Spinal cord (tissue), 9 donors: ENCODE measurements at regions not wholly inside any gene's neighbourhood (a gene's known extent, or its start where the extent isn't known, plus 50 kb on each side); places are given as distances from the start of the nearest gene placed in this dataset.

ENCODE experiments used
- DNase-seq, 6 donors: peaks; one replicate each; pipeline versions ENCODE4 v3.0.0 to v3.0.0-alpha.2; 2013 to 2015; ENCODE audit warnings: low spot score in 6 of 6, low read depth in 4 of 6
- H3K27ac ChIP-seq: one replicate; pipeline ENCODE4 v1.5.1; 2013; ENCODE audit warnings: low read depth, low read length, control low read depth
- H3K27me3 ChIP-seq: one replicate; pipeline ENCODE4 v1.6.1; 2013; ENCODE audit warnings: low read length; ENCODE audit not compliant: control insufficient read depth, insufficient read depth
- H3K36me3 ChIP-seq: one replicate; pipeline ENCODE4 v1.6.1; 2013; ENCODE audit warnings: low read length; ENCODE audit not compliant: control insufficient read depth, insufficient read depth
- H3K4me1 ChIP-seq: one replicate; pipeline ENCODE4 v1.6.1; 2013; ENCODE audit warnings: low read length; ENCODE audit not compliant: control insufficient read depth, insufficient read depth
- H3K4me3 ChIP-seq: one replicate; pipeline ENCODE4 v1.5.1; 2013; ENCODE audit warnings: low read depth, low read length, control low read depth
- H3K9me3 ChIP-seq: one replicate; pipeline ENCODE4 v1.6.1; 2013; ENCODE audit warnings: low read length; ENCODE audit not compliant: control insufficient read depth, insufficient read depth
- WGBS: methylation state at CpG from one replicate; pipeline ENCODE4 v1.1.5; 2013; ENCODE audit warnings: missing lambda C conversion rate; ENCODE audit not compliant: insufficient coverage; 5-methylcytosine and 5-hydroxymethylcytosine counted together
- donor health status: healthy.

DNA sequence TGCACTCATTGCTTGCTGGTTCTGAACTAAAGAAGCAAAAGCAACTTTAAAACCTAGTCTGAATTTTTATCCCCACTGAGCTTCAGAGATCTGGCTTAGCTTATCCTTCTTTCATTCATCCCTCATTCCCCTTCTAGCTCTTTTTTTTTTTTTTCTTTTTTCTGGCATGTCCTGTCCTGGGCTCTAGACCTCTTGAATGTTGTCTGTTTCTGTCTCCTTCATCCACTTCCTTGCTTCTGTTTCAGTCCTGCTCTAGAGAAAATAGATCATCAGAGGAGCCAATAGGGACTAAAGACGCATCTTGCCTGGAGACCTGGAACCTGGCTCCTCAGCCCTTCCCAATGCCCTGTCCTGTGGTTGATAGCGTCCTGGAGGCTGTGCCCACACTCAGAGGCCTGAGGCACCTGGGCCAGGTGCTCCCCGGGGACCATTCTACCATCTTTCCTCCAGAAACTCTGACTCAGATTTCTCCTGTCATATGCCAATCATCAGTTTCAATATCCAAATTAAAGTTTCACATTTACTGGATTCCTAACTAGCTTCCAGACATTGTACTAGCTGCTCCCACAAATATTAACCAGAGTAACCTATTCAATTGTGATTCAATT is 115.7 kb upstream of the GATB start:
- Histone ChIP-seq H3K27me3 (peaks cover 2% of the 10 kb centered on the region), H3K36me3 (no peaks in the 10 kb centered on the region), H3K27ac (no peak overlapping the region), H3K9me3 (no peaks in the 10 kb centered on the region), H3K4me1 (peaks cover 12% of the 10 kb centered on the region), H3K4me3 (no peak overlapping the region)
- no peak for DNase-seq
- WGBS: 93% methylated on average over 3 of the region's 3 CpGs

DNA sequence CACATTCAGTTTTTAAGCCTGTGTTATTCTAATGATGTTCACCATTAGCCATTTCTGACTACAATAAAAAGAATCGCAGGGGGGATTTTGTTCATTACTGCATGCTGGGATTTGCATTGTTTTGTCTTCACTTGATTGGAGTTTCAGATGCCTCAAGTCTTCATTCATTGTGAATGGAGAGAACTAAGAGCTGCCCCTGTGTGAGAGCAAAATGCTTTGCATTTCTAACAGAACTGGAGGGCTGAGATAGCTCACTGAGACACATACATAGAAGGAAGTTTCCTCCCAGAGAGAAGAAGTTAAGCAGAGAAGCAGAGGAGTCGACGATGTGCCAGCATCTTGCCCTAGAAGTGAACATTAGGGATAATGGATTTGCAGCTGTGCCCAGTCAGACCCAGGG is 113.5 kb upstream of the GATB start:
- no peaks in the 10 kb centered on the region for H3K36me3 ChIP-seq
- peak in 2 of 6 donors; percentile 36 to 90 for DNase-seq
- peaks cover under 1% of the 10 kb centered on the region for H3K27me3 ChIP-seq
- no peak overlapping the region for H3K4me3 ChIP-seq
- H3K9me3 ChIP-seq: no peaks in the 10 kb centered on the region
- peaks cover 7% of the 10 kb centered on the region for H3K4me1 ChIP-seq
- WGBS: 40% methylated on average over 1 of the region's 3 CpGs
- no peak overlapping the region for H3K27ac ChIP-seq

DNA sequence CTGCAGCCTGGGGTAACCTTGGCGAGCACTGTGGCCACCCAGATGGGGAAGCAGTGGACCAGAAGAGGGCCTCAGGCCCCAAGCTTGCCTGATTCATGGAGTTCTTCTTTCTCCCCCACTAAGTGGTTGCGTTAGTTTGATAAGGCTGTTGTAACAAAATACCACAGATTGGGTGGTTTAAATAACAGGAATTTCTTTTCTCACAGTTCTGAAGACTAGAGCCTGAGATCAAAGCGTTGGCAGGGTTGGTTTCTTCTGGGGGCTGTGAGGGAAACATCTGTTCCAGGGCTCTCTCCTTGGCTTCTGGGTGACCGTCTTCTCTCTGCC is 105.7 kb upstream of the GATB start:
- peaks cover 3% of the 10 kb centered on the region for H3K4me1 ChIP-seq
- no peak overlapping the region for H3K27ac ChIP-seq
- H3K36me3 ChIP-seq: no peaks in the 10 kb centered on the region
- no peaks in the 10 kb centered on the region for H3K27me3 ChIP-seq
- 100% methylated on average over 2 of the region's 4 CpGs for WGBS
- DNase-seq: no peak
- H3K4me3 ChIP-seq: no peak overlapping the region
- H3K9me3 ChIP-seq: no peaks in the 10 kb centered on the region

DNA sequence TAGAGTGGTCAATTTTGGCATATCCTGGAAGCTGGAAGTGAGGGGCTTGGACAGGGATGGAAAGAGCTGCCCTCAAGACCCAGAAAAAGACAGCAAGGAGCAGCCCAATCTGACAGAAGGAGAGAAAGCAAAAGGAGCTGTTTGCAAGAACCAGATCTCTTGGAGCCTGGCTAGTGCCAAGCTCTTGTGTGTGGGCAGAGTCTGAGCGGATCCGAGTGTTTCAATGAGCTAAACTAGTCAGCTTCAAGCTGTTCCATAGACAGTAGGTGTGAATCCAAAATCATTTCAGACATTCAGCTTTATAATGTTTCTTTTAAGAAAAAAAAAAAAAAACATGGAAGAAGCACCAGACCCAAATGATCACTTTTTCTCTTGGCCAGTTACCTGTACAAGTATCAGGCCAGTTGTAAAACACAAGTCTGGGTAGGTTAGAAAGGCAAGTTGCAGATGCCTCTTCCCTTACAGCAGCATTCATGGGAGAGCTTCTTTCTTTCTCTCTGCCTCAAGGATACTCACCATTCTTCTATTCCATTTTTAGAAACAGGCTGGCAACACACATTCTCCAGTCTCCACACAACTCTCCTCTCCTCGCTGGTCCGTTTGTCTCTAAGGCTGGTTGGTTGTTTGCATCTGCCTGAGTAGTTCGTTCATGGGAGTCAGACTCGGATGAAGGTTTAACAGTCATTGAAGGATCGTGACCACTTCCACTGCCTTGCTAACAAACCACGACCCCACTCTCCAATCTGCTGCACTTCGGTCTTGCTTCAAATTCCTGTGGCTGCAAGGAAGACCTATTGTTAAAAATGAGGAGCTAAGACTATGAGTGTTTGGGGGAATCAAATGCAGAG is 105.2 kb upstream of the GATB start:
- no peaks in the 10 kb centered on the region for H3K36me3 ChIP-seq
- H3K4me3 ChIP-seq: no peak overlapping the region
- no peaks in the 10 kb centered on the region for H3K9me3 ChIP-seq
- no peaks in the 10 kb centered on the region for H3K27me3 ChIP-seq
- peak in 1 of 6 donors; percentile 86 for DNase-seq
- H3K4me1 ChIP-seq: peaks cover 3% of the 10 kb centered on the region
- 93% methylated on average over 3 of the region's 9 CpGs for WGBS
- no peak overlapping the region for H3K27ac ChIP-seq

DNA sequence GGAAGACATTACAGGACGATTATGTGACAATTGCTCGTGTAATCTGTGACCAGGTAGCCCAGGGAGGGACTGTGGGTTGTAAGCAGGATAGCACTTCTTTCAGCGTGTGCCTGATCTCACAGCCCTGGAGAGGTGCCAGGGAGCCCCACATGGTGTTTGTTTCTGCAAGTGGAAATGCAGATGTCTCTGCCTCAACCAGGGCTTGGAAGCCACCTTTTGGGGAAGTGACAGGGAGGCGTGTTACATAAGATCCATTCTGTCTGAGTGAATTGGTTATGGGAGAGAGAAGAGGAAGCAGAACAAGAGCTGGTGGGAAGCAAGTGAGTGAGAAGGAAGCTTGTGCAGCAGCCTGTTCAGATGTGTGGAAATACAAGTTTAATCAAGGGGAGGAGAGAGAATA is 104.5 kb upstream of the GATB start:
- WGBS: 24% methylated on average over 4 of the region's 4 CpGs
- Histone ChIP-seq H3K4me1 (peaks cover 6% of the 10 kb centered on the region), H3K27me3 (no peaks in the 10 kb centered on the region), H3K36me3 (no peaks in the 10 kb centered on the region), H3K9me3 (no peaks in the 10 kb centered on the region), H3K4me3 (no peak overlapping the region), H3K27ac (no peak overlapping the region)
- DNase-seq: peak in 3 of 6 donors; percentile 31 to 91 (median 87)

DNA sequence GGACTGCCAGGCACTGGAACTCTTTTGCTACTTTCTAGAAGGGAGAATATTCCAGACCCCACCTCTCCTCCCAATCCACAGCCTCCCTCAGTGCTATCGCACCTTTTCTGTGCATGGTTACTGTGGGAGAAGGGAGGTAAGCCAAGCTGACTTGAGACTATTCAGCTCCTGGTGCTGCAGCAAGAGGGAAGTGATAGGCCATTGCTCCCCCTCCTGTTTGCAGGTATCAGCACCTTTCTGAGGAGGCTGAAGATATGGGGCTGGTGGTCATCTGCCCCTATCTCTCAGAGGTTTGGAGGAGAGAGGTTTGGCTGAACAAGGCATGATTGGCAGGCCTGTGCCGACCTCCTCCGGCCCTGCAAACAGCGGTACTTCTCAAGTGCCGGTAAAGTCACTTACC is 103.3 kb upstream of the GATB start:
- Histone ChIP-seq H3K36me3 (no peaks in the 10 kb centered on the region), H3K27me3 (no peaks in the 10 kb centered on the region), H3K9me3 (no peaks in the 10 kb centered on the region), H3K4me1 (peaks cover 6% of the 10 kb centered on the region), H3K27ac (no peak overlapping the region), H3K4me3 (no peak overlapping the region)
- WGBS: 100% methylated on average over 1 of the region's 5 CpGs
- DNase-seq: no peak

DNA sequence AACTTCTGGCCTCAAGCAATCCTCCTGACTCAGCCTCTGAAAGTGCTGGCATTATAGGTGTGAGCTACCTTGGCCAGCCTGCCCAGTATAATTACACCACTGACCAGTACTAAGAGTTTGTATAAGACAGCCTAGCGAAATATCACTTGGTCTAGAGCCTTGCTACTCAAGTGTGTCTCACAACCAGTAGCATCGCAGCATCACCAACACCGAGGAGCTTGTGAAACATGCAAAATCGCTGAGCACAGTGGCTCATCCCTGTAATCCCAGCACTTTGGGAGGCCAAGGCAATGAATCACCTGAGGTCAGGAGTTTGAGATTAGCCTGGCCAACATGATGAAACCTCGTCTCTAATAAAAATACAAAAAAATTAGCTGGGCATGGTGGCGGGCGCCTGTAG is 102.0 kb upstream of the GATB start:
- Histone ChIP-seq H3K27ac (no peak overlapping the region), H3K27me3 (no peaks in the 10 kb centered on the region), H3K36me3 (no peaks in the 10 kb centered on the region), H3K9me3 (no peaks in the 10 kb centered on the region), H3K4me1 (peaks cover 6% of the 10 kb centered on the region), H3K4me3 (no peak overlapping the region)
- DNase-seq: no peak
- WGBS: 98% methylated on average over 4 of the region's 7 CpGs

DNA sequence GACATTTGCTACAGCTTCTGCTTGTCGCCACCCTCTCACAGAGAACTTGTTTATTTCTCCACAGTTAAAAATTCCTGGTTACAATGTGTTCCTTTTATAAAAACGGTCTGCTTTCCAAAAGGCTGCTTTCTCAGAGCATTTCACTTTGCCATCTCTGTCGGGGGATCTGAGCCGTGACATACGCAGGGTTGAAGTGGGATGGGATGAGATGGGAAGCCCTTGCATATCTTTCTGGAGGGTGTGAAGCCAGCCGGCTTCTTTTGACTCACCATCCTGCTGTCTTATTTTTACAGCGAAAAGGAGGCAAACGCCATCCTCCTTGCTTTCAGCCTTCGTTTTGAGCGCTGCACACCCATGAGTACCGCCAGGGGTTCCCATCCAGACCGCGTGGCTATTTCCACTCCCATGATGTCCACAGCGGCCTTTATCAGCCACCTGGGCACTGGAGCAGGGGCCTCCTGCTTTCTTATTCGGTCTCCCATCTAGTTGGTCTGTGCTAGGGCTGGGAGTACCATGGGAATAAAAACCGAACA is 99.8 kb upstream of the GATB start:
- 92% methylated on average over 13 of the region's 16 CpGs for WGBS
- H3K4me1 ChIP-seq: peaks cover 3% of the 10 kb centered on the region
- no peaks in the 10 kb centered on the region for H3K36me3 ChIP-seq
- no peaks in the 10 kb centered on the region for H3K27me3 ChIP-seq
- no peak overlapping the region for H3K4me3 ChIP-seq
- H3K27ac ChIP-seq: no peak overlapping the region
- DNase-seq: peak in 1 of 6 donors; percentile 82
- no peaks in the 10 kb centered on the region for H3K9me3 ChIP-seq

DNA sequence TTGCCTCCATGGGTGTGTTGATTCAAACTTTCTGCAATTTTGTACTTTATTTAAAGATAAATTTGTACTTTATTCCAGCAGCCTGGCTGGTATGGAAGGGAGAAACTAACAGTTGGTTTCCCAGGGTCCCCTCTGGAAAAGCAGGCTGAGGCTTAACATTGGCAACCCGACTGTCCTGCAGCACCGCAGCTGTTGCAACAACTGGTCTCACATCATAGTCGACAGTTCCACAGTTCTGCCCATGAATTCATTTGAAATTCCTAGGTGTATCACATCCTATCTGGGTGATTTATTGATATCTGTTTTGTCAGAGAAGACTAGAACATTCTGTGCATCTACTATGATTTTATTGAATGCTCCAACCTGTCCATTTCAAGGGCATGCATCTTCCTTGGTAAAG is 98.8 kb upstream of the GATB start:
- H3K9me3 ChIP-seq: no peaks in the 10 kb centered on the region
- no peaks in the 10 kb centered on the region for H3K36me3 ChIP-seq
- H3K4me3 ChIP-seq: no peak overlapping the region
- H3K27ac ChIP-seq: no peak overlapping the region
- no peak for DNase-seq
- 83% methylated on average over 1 of the region's 3 CpGs for WGBS
- peaks cover 3% of the 10 kb centered on the region for H3K4me1 ChIP-seq
- H3K27me3 ChIP-seq: no peaks in the 10 kb centered on the region

DNA sequence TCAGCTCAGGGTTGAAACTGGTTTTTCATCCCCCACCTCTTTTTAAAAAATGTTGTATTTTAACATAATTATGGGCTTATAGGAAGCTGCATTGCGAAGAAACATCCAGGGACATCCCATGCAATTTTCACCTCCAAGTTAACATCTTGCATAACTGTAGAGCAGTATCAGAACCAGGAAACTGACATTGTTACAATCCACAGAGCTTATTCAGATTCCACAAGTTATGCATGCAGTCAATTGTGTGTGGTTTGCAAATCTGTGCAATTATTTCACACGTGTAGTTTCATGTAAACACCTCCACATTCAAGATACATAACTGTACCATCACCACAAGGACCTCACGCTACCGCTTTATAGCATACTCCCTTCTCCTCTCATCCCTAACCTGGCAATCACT is 97.5 kb upstream of the GATB start:
- Histone ChIP-seq H3K27ac (no peak overlapping the region), H3K9me3 (no peaks in the 10 kb centered on the region), H3K27me3 (no peaks in the 10 kb centered on the region), H3K36me3 (no peaks in the 10 kb centered on the region), H3K4me1 (peaks cover 3% of the 10 kb centered on the region), H3K4me3 (no peak overlapping the region)
- DNase-seq: no peak
- WGBS: 87% methylated on average over 3 of the region's 4 CpGs
